Left colon (tissue), 2 donors: ENCODE measurements at regions not wholly inside any gene's neighbourhood (a gene's known extent, or its start where the extent isn't known, plus 50 kb on each side); places are given as distances from the start of the nearest gene placed in this dataset.
A peak's percentile ranks its signal among the peaks of the same experiment; 100 is the strongest.
"Not testable (repeated sequence)": the region's sequence is repeated elsewhere in the genome, so short reads cannot be mapped to it uniquely, and the experiment has no call there.

Experiments used
- ATAC-seq: fragments of 200-7000 bp; cut with Tn5 transposase; one replicate; pipeline ENCODE4 v1.9.1; 2020; ENCODE audit warnings: mild to moderate bottlenecking, moderate library complexity
- DNase-seq, 2 donors: peaks; one replicate each; pipeline ENCODE4 v3.0.0-alpha.2; 2020
- intact Hi-C, 2 donors: fragments of 100-400 bp; cut with DNase I in 1 of 2; cut with micrococcal nuclease in 1 of 2; formaldehyde crosslinking; loops; one replicate each; pipeline versions ENCODE4 v1.11.2 to v1.14.0; 2022; cut with DNase I, micrococcal nuclease
- donor health status: DM: no; HTN: no; CAD: no.
- donor health status: DM: yes; HTN: yes; CAD: no.

DNA sequence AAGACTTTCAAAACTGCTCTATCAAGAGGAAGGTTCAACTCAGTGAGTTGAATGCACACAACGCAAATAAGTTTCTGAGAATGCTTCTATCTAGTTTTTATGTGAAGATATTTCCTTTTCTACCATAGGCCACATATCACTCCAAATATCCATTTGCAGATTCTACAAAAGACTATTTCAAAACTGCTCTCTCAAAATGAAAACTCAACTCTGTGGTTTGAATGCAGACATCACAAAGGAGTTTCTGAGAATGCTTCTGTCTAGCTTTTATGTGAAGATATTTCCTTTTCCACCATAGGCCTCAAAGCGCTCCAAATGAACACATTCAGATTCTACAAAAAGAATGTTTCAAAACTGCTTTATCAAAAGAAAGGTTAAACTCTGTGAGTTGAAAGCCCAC, 1093.1 kb upstream of the DEFB115 start:
- ATAC-seq, intact Hi-C loops, DNase-seq: not testable (repeated sequence)

GRCh38 chr20:30167540-30167939, 1089.9 kb upstream of the DEFB115 start:
- intact Hi-C loops, result no loop called here
- ATAC-seq (no peak), DNase-seq (no peak)

- no peak for ATAC-seq
- peak in 1 of 2 donors; percentile 4 for DNase-seq
- intact Hi-C loops, result no loop called here
Observed at GRCh38 chr20:30168025-30168799, 1089.3 kb upstream of the DEFB115 start.

DNA sequence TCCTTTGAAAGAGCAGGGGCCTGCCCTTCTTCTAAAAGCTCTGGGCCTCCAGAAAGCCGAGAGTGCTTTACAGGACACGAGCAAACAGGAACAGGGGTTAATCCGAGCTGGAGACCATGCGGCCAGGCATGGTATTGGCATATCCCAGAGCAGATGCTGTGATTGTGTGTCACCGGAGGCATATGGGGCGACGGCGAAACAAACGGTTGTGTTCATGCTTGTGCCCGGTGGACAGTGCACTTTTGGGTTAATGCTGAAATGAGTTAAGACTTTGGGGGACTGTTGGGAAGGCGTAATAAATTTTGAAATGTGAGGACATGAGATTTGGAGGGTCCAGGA, 1088.7 kb upstream of the DEFB115 start:
- intact Hi-C loops, result no loop called here
- no peak for DNase-seq
- ATAC-seq, result no peak

DNA sequence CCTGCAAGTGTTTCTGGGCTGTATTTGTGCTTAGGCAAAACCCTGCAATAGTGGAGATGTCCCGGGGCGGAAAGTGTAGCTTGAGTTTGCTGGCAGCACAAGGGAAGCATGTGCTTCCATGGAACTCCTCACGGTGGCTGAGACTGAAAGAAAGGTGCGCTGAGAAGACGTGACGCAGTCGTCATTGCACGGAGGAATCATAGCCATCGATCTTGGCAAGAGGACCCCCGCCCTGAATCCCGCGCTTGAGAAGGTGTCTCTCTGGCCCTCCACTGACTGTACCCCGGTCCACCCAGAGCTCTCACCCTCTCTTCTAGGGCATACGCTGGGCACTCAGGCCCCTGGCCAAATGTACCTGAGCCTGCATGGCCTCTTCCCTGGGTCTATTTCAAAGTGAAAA, 1081.8 kb upstream of the DEFB115 start:
- ATAC-seq (no peak), DNase-seq (no peak)
- intact Hi-C loops, result no loop called here

DNA sequence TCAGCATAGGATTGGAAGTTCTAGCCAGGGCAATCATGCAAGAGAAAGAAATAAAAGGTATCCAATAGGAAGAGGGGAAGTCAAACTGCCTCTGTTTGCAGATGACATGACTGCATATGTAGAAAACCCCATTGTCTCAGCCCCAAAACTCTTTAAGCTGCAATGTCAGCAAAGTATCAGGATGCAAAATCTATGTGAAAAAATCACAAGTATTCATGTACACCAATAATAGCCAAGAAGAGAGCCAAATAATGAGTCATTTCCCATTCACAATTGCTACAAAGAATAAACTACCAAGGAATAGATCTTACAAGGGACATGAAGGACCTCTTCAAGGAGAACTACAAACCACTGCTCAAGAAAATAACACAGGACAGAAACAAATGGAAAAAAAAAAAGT, 1074.3 kb upstream of the DEFB115 start:
- intact Hi-C loops, ATAC-seq, DNase-seq: not testable (repeated sequence)

DNA sequence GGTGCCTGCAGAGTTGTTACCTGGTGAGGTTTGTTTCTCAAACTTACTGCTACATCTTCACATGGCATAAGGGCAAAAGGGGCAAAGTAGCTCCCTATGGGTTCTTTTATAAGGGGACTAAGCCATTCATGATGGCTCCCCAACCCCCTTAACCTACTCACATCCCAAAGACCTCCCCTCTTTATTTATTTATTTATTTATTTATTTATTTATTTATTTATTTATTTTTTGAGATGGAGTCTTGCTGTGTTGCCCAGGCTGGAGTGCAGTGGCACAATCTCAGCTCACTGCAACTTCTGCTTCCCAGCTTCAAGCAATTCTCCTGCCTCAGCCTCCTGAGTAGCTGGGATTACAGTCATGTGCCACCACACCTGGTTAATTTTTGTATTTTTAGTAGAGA, 1065.7 kb upstream of the DEFB115 start:
- ATAC-seq, intact Hi-C loops, DNase-seq: not testable (repeated sequence)

DNA sequence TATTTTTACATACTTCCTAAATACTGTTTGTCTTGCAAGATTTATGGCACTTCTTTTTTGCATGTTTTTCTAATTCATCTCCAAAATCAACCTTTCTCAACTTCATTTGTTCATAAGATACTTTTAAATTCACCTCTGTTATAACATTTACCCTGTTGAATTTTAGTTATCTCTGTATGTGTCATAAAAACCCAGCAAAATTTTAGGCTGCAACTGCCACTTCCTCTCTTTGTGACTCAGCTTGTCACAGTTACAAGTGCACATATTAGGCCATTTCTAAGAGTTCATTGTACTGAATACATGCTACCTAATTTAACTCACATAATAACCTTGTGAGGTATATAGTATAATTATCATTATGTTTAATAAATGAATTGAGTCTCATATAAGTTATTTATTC, 1023.0 kb upstream of the DEFB115 start:
- ATAC-seq, intact Hi-C loops, DNase-seq: not testable (repeated sequence)

DNA sequence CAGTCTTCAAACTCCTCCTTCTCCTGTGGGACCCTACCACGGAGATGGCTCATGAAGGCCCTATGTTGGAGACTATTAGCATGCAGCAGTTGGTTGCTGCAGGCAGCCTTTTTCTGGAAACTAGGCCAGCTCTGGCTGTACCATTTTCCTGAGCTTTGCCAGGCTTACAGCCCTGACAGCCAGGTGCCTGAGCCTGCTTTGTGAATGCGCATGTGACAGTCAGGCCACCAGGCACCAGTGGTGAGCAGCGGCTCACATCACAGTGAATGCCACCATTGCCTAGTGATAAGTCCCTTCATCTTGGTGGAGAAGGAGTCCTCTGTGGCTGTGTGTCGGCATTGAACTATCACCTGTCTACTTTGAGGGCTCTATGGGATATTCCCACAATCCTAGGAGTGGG, 982.4 kb upstream of the DEFB115 start:
- DNase-seq, ATAC-seq, intact Hi-C loops: not testable (repeated sequence)

DNA sequence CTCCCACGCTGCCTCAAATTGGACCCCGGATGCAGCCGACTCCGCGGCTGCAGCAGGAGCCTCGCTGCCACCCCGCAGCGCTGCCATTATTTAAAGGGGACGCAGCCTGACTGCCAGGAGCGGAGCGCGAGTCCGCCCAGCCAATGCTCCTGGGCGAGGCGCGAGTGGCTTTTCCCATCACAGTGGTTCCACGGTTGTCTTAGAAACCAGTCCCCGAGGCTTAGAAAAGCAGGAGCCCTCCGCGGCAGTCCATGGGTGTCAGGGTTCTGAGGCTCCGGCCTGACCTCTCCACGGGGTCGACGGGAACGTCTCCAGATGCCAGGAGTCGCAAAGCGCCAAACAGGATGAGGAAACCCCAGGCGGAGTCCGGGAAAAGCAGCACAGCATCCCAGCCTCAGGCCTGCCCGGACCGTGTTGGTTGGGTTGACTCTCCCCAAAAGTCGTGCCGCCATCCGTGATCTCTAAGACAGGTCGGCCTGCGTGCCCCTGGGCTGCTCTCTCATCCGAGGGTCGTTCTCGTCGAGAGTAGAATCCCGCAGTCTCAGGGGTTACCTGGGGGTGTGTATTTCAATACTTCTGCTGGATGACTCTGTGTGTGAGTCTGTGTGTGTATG, 975.8 kb upstream of the DEFB115 start:
- ATAC-seq (no peak), DNase-seq (no peak)

DNA sequence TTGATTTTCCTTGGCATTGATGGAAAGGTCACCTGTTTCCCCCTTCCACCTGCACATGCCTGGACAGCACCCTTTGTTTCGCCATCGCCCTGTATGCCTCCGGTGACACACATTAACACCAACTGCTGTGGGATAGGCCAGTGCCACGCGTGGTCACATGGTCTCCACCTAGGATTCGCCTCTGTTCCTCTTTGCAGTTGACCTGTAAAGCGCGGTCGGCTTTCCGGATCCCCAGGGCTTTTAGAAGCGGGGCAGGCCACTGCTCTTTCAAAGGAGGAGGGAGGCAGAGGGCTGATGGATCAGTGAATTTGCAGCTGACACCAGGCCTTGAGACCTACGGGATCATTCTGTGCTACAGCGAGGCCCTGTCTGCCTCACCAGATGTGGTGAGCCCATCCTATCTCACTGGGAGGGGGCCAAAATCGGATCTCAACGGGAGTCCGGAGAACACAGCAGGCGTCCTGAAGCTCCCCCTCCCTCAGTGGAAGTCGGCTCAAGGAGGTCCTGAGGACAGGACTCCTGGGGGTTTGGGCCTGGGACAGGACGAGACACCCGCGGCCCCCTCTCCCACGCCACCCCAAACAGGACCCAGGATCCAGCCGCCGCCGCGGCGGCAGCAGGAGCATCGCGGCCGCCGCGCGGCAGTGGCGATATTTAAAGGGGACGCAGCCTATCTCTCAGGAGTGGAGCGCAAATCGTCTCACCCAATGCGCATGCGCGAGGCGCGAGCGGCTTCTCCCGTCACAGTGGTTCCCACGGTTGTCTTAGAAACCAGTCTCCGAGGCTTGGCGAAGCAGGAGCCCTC, 973.8 kb upstream of the DEFB115 start:
- ATAC-seq (peak; percentile 78), DNase-seq (peak; percentile 59 to 87)

More for the DNA sequence above, 975.8 kb upstream of the DEFB115 start:
- intact Hi-C loops, result no loop called here

GRCh38 chr20:30284281-30284905, 973.1 kb upstream of the DEFB115 start:
- ATAC-seq (peak; percentile 40), DNase-seq (no peak)
- intact Hi-C loops, result no loop called here

More for the DNA sequence above, 973.8 kb upstream of the DEFB115 start:
- intact Hi-C loops, result not testable (repeated sequence)

GRCh38 chr20:30285677-30286076, 971.8 kb upstream of the DEFB115 start:
- intact Hi-C loops, result no loop called here
- DNase-seq (no peak), ATAC-seq (no peak)

DNA sequence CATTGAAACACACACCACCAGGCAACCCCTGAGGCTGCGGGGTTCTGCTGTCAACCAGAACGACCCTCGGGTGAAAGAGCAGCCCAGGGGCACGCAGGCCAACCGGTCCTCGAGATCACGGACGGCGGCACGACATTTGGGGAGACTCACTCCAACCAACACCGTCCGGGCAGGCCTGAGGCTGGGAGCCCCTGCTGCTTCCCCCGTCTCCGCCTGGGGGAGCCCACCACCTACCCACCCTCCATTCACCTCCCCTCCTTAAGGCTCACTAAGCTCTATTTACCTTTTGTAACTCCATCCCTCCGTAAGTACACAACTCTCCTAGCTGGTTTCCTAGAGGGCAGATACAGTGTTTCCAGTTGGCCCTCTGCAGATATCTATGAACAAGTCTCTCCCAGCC, 971.3 kb upstream of the DEFB115 start:
- intact Hi-C loops, result no loop called here
- no peak for ATAC-seq
- no peak for DNase-seq

GRCh38 chr20:30287459-30287858, 970.0 kb upstream of the DEFB115 start:
- DNase-seq, intact Hi-C loops, ATAC-seq: not testable (repeated sequence)

- no peak for DNase-seq
- intact Hi-C loops, result no loop called here
- no peak for ATAC-seq
Observed at GRCh38 chr20:30288346-30288745, 969.1 kb upstream of the DEFB115 start.

- ATAC-seq, intact Hi-C loops: not testable (repeated sequence)
- peak in 1 of 2 donors; percentile 28 for DNase-seq
Observed at GRCh38 chr20:30289049-30289448, 968.4 kb upstream of the DEFB115 start.

DNA sequence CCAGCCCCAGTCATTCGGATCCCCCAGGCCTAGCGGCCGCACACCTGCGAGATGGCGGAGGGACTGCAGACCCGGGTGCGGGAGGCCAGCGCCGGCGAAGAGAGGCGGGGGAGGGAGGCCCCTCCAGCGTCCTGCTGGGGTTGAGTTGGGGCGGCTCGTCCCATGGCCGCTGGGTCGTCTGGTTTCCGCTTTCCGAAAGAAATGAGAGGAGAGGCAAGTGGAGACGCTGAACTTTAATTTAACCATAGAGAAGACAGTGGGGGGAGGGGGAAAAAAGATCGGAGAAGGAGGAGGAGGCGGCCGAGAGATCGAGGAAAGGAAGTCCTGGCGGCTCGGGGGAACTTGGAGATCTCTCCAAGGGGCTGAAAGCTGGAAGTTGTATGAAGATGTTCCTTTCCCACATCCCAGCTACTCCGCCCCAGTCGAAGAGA, 967.7 kb upstream of the DEFB115 start:
- ATAC-seq (peak; percentile 9), DNase-seq (peak in 1 of 2 donors; percentile 50)
- intact Hi-C loops, result not testable (repeated sequence)
